ENCODE measurements at regions not wholly inside any gene's neighbourhood (a gene's known extent, or its start where the extent isn't known, plus 50 kb on each side); places are given as distances from the start of the nearest gene placed in this dataset.

DNA sequence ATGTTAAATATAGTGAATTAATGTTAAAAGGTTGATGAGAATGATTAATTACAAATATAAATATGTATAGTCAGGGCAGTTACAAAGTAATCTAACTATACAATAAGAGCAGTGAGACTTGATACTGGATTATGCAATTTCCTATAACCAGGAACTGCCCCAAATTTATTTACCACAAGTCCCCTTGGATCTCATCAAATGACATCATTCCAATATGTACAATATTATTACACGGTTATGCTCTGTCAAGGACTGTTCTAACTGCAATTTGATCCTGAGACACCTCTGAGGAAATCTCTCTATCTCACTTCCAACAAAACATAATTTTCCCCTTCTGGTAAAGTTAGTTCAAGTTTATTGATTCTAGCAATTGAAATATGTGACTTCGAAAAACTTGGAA, 917.6 kb downstream of the NCAM2 start:
- Histone ChIP-seq H3K27ac (ENCODE audit: low read depth, low read length) (no peak overlapping the region), H3K4me2 (ENCODE audit: insufficient read depth in 1 of 2, low read depth in 2 of 2, low read length in 2 of 2) (no peak overlapping the region), H3K4ac (replicated peaks; ENCODE audit: insufficient read length, low read depth, low read length) (no peak overlapping the region), H2BK12ac (ENCODE audit: low read depth, low read length) (no peak overlapping the region), H3K56ac (replicated peaks; ENCODE audit: insufficient read length, low read depth, low read length) (no peak overlapping the region), H2BK120ac (replicated peaks; ENCODE audit: low read depth, low read length) (no peak overlapping the region), H4K5ac (ENCODE audit: insufficient read length, low read depth, low read length) (no peak overlapping the region), H3K4me3 (ENCODE audit: extremely low read depth in 1 of 4, insufficient read depth in 2 of 4, low read depth in 3 of 4, low read length in 4 of 4) (no peak overlapping the region), H3K27me3 (replicated peaks in 1 of 4; ENCODE audit: control insufficient read depth in 3 of 4, extremely low read depth in 1 of 4, insufficient read depth in 3 of 4, low read length in 3 of 4) (peaks cover 0 to 2% (median under 1%) of the 10 kb centered on the region in 4 experiments; a peak in 3 of 7 replicates), H4K8ac (ENCODE audit: extremely low read depth, insufficient read depth, low read length) (no peak overlapping the region), H3K9me3 (ENCODE audit: insufficient read depth in 2 of 2, low read depth in 1 of 2, low read length in 1 of 2) (no peaks in the 10 kb centered on the region), H3K4me1 (replicated peaks in 1 of 4; ENCODE audit: control insufficient read depth in 3 of 4, insufficient read depth in 4 of 4, low read length in 3 of 4) (no peaks in the 10 kb centered on the region), H3K9ac (replicated peaks in 1 of 4; ENCODE audit: extremely low read depth in 1 of 4, low read depth in 3 of 4, low read length in 3 of 4) (no peak overlapping the region), H3K23ac (ENCODE audit: insufficient read length) (no peak overlapping the region), H3K79me1 (ENCODE audit: low read depth, low read length) (no peaks in the 10 kb centered on the region), H3K14ac (ENCODE audit: insufficient read length) (no peak overlapping the region), H4K91ac (replicated peaks; ENCODE audit: insufficient read length, low read length) (no peak overlapping the region), H2AK5ac (ENCODE audit: low read depth, low read length) (no peak overlapping the region), H4K20me1 (replicated peaks in 1 of 2; ENCODE audit: control insufficient read depth in 1 of 2, insufficient read depth in 2 of 2, low read length in 2 of 2) (no peaks in the 10 kb centered on the region), H3K79me2 (ENCODE audit: control insufficient read depth in 1 of 2, insufficient read depth in 2 of 2, low read length in 2 of 2) (no peaks in the 10 kb centered on the region), H3K18ac (ENCODE audit: extremely low read depth, low read length) (no peak overlapping the region), H3K23me2 (ENCODE audit: low read depth, low read length) (no peaks in the 10 kb centered on the region), H2BK15ac (ENCODE audit: low read length) (no peak overlapping the region), H2AFZ (ENCODE audit: low read length) (no peak overlapping the region), H3K36me3 (ENCODE audit: control insufficient read depth in 2 of 4, insufficient read depth in 4 of 4, low read length in 3 of 4) (no peaks in the 10 kb centered on the region), H2BK20ac (ENCODE audit: low read length) (no peak overlapping the region), H2BK5ac (ENCODE audit: low read depth, low read length) (no peak overlapping the region)
- DNase-seq (ENCODE audit: low read depth in 1 of 2, low spot score in 2 of 2) (no peak), FAIRE-seq (no peak)
- POLR2A ChIA-PET (ENCODE audit: partially characterized antibody): no interaction called here
- TF ChIP-seq, protein P1, sequence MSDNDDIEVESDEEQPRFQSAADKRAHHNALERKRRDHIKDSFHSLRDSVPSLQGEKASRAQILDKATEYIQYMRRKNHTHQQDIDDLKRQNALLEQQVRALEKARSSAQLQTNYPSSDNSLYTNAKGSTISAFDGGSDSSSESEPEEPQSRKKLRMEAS (IDR thresholded peaks at IDR 0.05): no peak
- no peak for TF ChIP-seq TBP (IDR thresholded peaks at IDR 0.05; ENCODE audit: low read depth, low read length)
- TF ChIP-seq CBX8 (IDR thresholded peaks at IDR 0.05; ENCODE audit: borderline replicate concordance, low read depth, low read length): no peak
- TF ChIP-seq, protein P2, sequence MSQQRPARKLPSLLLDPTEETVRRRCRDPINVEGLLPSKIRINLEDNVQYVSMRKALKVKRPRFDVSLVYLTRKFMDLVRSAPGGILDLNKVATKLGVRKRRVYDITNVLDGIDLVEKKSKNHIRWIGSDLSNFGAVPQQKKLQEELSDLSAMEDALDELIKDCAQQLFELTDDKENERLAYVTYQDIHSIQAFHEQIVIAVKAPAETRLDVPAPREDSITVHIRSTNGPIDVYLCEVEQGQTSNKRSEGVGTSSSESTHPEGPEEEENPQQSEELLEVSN (IDR thresholded peaks at IDR 0.05): no peak
- TF ChIP-seq SP1 (IDR thresholded peaks at IDR 0.05; ENCODE audit: low read depth, low read length): no peak
- CTCF ChIA-PET (ENCODE audit: partially characterized antibody): no interaction called here
- WGBS, 2 experiments (ENCODE audit: extremely low coverage in 1 of 2, insufficient coverage in 1 of 2, insufficient read length in 1 of 2, insufficient replicate concordance in 2 of 2, low coverage in 1 of 2, low lambda C conversion rate in 2 of 2, missing lambda C conversion rate in 1 of 2): 100% methylated on average over 2 of the region's 2 CpGs; no CpG with 5 or more reads in 1 of the 2 experiments

Data from H1 (cell line).